ENCODE measurements at regions not wholly inside any gene's neighbourhood (a gene's known extent, or its start where the extent isn't known, plus 50 kb on each side); places are given as distances from the start of the nearest gene placed in this dataset.

DNA sequence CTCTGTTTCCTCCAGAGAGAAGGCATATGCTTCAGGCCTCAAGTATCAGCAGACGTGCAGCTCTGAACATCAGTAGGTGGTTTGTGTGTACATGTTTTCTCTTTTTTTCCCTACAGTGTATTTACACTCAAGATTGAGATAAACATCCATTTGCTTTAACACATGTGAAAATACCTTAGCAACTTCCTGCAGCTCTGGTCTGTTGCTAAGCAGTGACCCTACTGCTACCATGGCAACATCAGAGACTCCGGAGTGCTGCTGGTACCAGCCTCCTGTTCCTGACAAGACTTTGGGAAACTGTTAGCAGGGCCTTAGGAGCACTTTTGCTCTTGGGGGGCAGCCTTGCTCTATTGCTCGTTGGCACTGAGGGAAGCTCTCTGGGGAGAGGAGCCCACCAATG, 221.2 kb upstream of the PLET1 start (continued):
- TF ChIP-seq, protein P1, sequence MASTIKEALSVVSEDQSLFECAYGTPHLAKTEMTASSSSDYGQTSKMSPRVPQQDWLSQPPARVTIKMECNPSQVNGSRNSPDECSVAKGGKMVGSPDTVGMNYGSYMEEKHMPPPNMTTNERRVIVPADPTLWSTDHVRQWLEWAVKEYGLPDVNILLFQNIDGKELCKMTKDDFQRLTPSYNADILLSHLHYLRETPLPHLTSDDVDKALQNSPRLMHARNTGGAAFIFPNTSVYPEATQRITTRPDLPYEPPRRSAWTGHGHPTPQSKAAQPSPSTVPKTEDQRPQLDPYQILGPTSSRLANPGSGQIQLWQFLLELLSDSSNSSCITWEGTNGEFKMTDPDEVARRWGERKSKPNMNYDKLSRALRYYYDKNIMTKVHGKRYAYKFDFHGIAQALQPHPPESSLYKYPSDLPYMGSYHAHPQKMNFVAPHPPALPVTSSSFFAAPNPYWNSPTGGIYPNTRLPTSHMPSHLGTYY (CRISPR knock-in tag; IDR thresholded peaks at IDR 0.05), result no peak
- no peak for TF ChIP-seq SMAD3 (CRISPR knock-in tag; IDR thresholded peaks at IDR 0.05; ENCODE audit: borderline replicate concordance)
- no peak for TF ChIP-seq RORB (CRISPR knock-in tag; IDR thresholded peaks at IDR 0.05)
- TF ChIP-seq, protein P2, sequence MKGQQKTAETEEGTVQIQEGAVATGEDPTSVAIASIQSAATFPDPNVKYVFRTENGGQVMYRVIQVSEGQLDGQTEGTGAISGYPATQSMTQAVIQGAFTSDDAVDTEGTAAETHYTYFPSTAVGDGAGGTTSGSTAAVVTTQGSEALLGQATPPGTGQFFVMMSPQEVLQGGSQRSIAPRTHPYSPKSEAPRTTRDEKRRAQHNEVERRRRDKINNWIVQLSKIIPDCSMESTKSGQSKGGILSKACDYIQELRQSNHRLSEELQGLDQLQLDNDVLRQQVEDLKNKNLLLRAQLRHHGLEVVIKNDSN (CRISPR knock-in tag; IDR thresholded peaks at IDR 0.05), result no peak
- TF ChIP-seq, protein P3, sequence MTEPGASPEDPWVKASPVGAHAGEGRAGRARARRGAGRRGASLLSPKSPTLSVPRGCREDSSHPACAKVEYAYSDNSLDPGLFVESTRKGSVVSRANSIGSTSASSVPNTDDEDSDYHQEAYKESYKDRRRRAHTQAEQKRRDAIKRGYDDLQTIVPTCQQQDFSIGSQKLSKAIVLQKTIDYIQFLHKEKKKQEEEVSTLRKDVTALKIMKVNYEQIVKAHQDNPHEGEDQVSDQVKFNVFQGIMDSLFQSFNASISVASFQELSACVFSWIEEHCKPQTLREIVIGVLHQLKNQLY (CRISPR knock-in tag; IDR thresholded peaks at IDR 0.05), result no peak
- TF ChIP-seq HMGA2 (CRISPR knock-in tag; IDR thresholded peaks at IDR 0.05), result no peak

DNA sequence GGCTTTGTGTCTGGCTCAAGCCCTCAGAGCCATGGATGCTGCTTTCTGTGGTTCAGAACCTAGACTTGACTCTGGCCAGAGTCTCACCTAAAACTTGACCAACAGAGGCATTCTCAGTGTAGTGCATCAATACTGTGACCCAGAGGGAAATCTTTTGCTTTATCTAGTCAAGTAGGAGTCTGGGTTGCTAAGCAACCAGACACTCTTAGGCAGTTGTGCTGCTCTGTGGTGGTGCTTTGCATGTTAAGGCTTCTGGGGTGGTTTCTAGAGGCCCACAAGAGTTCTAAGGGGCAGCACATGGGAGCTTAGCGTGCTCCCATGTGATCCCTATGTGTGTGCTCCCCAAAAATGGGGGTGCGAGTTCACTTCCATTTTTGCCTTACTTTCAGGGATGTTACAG, 224.6 kb upstream of the PLET1 start:
- Mint-ChIP-seq H3K9me3 (0 out of 2 replicates have a peak, but pooled peaks cover 3% of the 10 kb centered on the region), H3K4me1 (no peaks in the 10 kb centered on the region), H3K4me3 (no peak overlapping the region), H3K36me3 (no peaks in the 10 kb centered on the region), H3K27ac (no peak overlapping the region), H3K27me3 (ENCODE audit: low read depth) (peaks cover 6% of the 10 kb centered on the region)
- no peak for ATAC-seq
- CTCF ChIA-PET, result interaction anchor here (3.3 kb wide), 1 partner anchor 31 kb away, joined by 11 read pairs; no protein-coding TSS in a partner anchor
- no peak for DNase-seq (ENCODE audit: low spot score)
- POLR2A ChIA-PET, result no interaction called here
- TF ChIP-seq ZNF219 (CRISPR knock-in tag; IDR thresholded peaks at IDR 0.05; ENCODE audit: borderline replicate concordance) (no peak), SP1 (CRISPR knock-in tag; conservative IDR thresholded peaks at IDR 0.05) (no peak), ZNF396 (CRISPR knock-in tag; IDR thresholded peaks at IDR 0.05; ENCODE audit: borderline replicate concordance) (no peak), FOXP4 (CRISPR knock-in tag; IDR thresholded peaks at IDR 0.05) (no peak), GRHL2 (CRISPR knock-in tag; IDR thresholded peaks at IDR 0.05; ENCODE audit: insufficient replicate concordance, severe bottlenecking) (no peak), SOX15 (CRISPR knock-in tag; IDR thresholded peaks at IDR 0.05) (no peak), FOXK1 (CRISPR knock-in tag; IDR thresholded peaks at IDR 0.05) (no peak), AR (CRISPR knock-in tag; IDR thresholded peaks at IDR 0.05) (no peak), ATF3 (CRISPR knock-in tag; conservative IDR thresholded peaks at IDR 0.05) (no peak), ETV6 (CRISPR knock-in tag; IDR thresholded peaks at IDR 0.05) (no peak), ZBTB21 (CRISPR knock-in tag; IDR thresholded peaks at IDR 0.05; ENCODE audit: borderline replicate concordance) (no peak), CREM (CRISPR knock-in tag; IDR thresholded peaks at IDR 0.05) (no peak), GTF2I (CRISPR knock-in tag; conservative IDR thresholded peaks at IDR 0.05) (no peak), PRDM15 (CRISPR knock-in tag; IDR thresholded peaks at IDR 0.05) (no peak), ZNF671 (CRISPR knock-in tag; IDR thresholded peaks at IDR 0.05) (no peak)
- TF ChIP-seq, protein P4, sequence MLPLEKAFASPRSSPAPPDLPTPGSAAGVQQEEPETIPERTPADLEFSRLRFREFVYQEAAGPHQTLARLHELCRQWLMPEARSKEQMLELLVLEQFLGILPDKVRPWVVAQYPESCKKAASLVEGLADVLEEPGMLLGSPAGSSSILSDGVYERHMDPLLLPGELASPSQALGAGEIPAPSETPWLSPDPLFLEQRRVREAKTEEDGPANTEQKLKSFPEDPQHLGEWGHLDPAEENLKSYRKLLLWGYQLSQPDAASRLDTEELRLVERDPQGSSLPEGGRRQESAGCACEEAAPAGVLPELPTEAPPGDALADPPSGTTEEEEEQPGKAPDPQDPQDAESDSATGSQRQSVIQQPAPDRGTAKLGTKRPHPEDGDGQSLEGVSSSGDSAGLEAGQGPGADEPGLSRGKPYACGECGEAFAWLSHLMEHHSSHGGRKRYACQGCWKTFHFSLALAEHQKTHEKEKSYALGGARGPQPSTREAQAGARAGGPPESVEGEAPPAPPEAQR (CRISPR knock-in tag; IDR thresholded peaks at IDR 0.05), result no peak

Measured in WTC11 (cell line).